Loucy (cell line): ENCODE measurements at regions not wholly inside any gene's neighbourhood (a gene's known extent, or its start where the extent isn't known, plus 50 kb on each side); places are given as distances from the start of the nearest gene placed in this dataset.

Experiments
- CTCF ChIP-seq: fragments of 200-600 bp; sonication (generic); conservative IDR thresholded peaks from 2 replicates; pipeline ENCODE4 v1.5.1; 2014; ENCODE audit warnings: mild to moderate bottlenecking, antibody characterized with exemption, low read length
- EZH2phosphoT487 ChIP-seq: fragments of 200-600 bp; IDR thresholded peaks from 2 replicates; pipeline ENCODE4 v1.6.1; 2018; ENCODE audit warnings: antibody characterized with exemption, mild to moderate bottlenecking, moderate library complexity, borderline replicate concordance

- TF ChIP-seq EZH2phosphoT487 (no peak), CTCF (peak; percentile 65)
Measured at GRCh38 chr14:95432144-95433093, 84.0 kb downstream of the SYNE3 start.
